H1 (cell line): ENCODE measurements at regions not wholly inside any gene's neighbourhood (a gene's known extent, or its start where the extent isn't known, plus 50 kb on each side); places are given as distances from the start of the nearest gene placed in this dataset.

ENCODE experiments used
- JUN ChIP-seq: IDR thresholded peaks from 2 replicates; pipeline ENCODE4 v1.6.1; 2011; ENCODE audit warnings: low read depth, mild to moderate bottlenecking, improper control_type of control experiment, low read length
- KDM1A ChIP-seq: fragments of 200-600, 300-600 bp; sonication (generic); IDR thresholded peaks from 2 replicates; pipeline ENCODE4 v1.7.1; 2016; ENCODE audit warnings: mild to moderate bottlenecking, low read length, borderline replicate concordance
- KDM4A ChIP-seq: IDR thresholded peaks from one replicate; pipeline ENCODE4 v1.7.1; 2012; ENCODE audit warnings: low read depth, mild to moderate bottlenecking, moderate library complexity, low read length, inconsistent platforms; ENCODE audit not compliant: severe bottlenecking
- MAFK ChIP-seq: IDR thresholded peaks from 2 replicates; pipeline ENCODE4 v1.6.1; 2012; ENCODE audit warnings: low read depth, mild to moderate bottlenecking, improper control_type of control experiment, low read length
- ZNF274 ChIP-seq: IDR thresholded peaks from 2 replicates; pipeline ENCODE4 v1.7.0; 2012; ENCODE audit warnings: low read length, borderline replicate concordance; ENCODE audit errors: extremely low read depth

GRCh38 chr3:190180268-190180667 lies 59.6 kb upstream of the P3H2 start (continued):
- no peak for TF ChIP-seq JUN
- TF ChIP-seq ZNF274, result no peak
- no peak for TF ChIP-seq MAFK
- no peak for TF ChIP-seq KDM4A
- TF ChIP-seq KDM1A, result no peak
